Testis (tissue), 2 donors: ENCODE measurements at regions not wholly inside any gene's neighbourhood (a gene's known extent, or its start where the extent isn't known, plus 50 kb on each side); places are given as distances from the start of the nearest gene placed in this dataset.
"Not testable (repeated sequence)": the region's sequence is repeated elsewhere in the genome, so short reads cannot be mapped to it uniquely, and the experiment has no call there.

Experiments
- DNase-seq: peaks from one replicate; pipeline ENCODE4 v3.0.0-alpha.2; 2019
- H3K27ac ChIP-seq, 2 donors: fragments of 200-600 bp; sonication (generic); one replicate each; pipeline ENCODE4 v1.5.1; 2019
- H3K27me3 ChIP-seq: fragments of 200-600 bp; sonication (generic); one replicate; pipeline ENCODE4 v1.5.1; 2019
- H3K36me3 ChIP-seq: fragments of 200-600 bp; sonication (generic); one replicate; pipeline ENCODE4 v1.5.1; 2017; ENCODE audit warnings: low read depth; ENCODE audit errors: missing control alignments
- H3K4me1 ChIP-seq: fragments of 200-600 bp; sonication (generic); one replicate; pipeline ENCODE4 v1.5.1; 2019
- H3K4me3 ChIP-seq, 2 donors: fragments of 200-600 bp; sonication (generic); one replicate each; pipeline ENCODE4 v1.5.1; 2017 to 2019
- H3K9me3 ChIP-seq: fragments of 200-600 bp; sonication (generic); one replicate; pipeline ENCODE4 v1.5.1; 2017
- POLR2A ChIP-seq: fragments of 450-650 bp; IDR thresholded peaks from one replicate; pipeline ENCODE4 v1.6.1; 2017; ENCODE audit warnings: antibody characterized with exemption, mild to moderate bottlenecking, moderate library complexity
- WGBS, 2 donors: methylation state at CpG; one replicate each; pipeline ENCODE4 v1.1.5; 2018; 5-methylcytosine and 5-hydroxymethylcytosine counted together
- intact Hi-C: fragments of 100-400 bp; cut with DNase I; formaldehyde crosslinking; loops from one replicate; pipeline ENCODE4 v1.15.1; 2023; ENCODE audit warnings: low total_unique reads
- TF ChIP-seq, protein P1 (sequence below), 3 experiments: fragments of 450-650 bp in 2 of 3; fragments of 200-600 bp in 1 of 3; sonication (generic) in 1 of 3; IDR thresholded peaks; one replicate each; pipeline ENCODE4 v1.5.1; 2016 to 2019; ENCODE audit warnings: antibody characterized with exemption in 3 of 3, mild to moderate bottlenecking in 2 of 3, moderate library complexity in 1 of 3

DNA sequence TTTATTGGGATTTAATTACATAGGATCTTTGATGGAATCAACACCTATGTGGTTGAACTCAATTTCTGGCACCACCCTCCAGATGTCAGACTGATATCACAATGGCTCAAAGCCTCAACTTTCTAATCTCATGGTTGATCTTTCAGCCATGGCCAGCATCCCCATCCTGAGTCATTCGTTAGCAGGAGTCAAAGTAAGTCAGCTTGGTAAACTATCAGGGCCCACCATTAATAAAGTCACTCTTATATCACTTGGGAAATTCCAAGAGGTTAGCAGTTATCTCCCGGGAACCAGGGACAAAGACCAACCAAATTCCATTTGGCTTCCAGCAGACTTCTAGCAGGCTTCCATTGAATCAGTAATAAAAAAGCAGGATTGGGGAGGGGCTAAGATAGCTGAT lies 50.7 kb upstream of the TNFSF4 start:
- intact Hi-C loops = no loop called here
- WGBS, 2 donors = 91 to 93% methylated on average over 2 of the region's 2 CpGs
- no peaks in the 10 kb centered on the region for H3K9me3 ChIP-seq
- no peak for DNase-seq
- H3K36me3 ChIP-seq = no peaks in the 10 kb centered on the region
- H3K4me3 ChIP-seq = no peak overlapping the region
- TF ChIP-seq POLR2A = no peak
- TF ChIP-seq, protein P1, sequence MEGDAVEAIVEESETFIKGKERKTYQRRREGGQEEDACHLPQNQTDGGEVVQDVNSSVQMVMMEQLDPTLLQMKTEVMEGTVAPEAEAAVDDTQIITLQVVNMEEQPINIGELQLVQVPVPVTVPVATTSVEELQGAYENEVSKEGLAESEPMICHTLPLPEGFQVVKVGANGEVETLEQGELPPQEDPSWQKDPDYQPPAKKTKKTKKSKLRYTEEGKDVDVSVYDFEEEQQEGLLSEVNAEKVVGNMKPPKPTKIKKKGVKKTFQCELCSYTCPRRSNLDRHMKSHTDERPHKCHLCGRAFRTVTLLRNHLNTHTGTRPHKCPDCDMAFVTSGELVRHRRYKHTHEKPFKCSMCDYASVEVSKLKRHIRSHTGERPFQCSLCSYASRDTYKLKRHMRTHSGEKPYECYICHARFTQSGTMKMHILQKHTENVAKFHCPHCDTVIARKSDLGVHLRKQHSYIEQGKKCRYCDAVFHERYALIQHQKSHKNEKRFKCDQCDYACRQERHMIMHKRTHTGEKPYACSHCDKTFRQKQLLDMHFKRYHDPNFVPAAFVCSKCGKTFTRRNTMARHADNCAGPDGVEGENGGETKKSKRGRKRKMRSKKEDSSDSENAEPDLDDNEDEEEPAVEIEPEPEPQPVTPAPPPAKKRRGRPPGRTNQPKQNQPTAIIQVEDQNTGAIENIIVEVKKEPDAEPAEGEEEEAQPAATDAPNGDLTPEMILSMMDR (IDR thresholded peaks at IDR 0.05) = no peak
- no peak overlapping the region for H3K27ac ChIP-seq
- no peaks in the 10 kb centered on the region for H3K27me3 ChIP-seq
- no peaks in the 10 kb centered on the region for H3K4me1 ChIP-seq

DNA sequence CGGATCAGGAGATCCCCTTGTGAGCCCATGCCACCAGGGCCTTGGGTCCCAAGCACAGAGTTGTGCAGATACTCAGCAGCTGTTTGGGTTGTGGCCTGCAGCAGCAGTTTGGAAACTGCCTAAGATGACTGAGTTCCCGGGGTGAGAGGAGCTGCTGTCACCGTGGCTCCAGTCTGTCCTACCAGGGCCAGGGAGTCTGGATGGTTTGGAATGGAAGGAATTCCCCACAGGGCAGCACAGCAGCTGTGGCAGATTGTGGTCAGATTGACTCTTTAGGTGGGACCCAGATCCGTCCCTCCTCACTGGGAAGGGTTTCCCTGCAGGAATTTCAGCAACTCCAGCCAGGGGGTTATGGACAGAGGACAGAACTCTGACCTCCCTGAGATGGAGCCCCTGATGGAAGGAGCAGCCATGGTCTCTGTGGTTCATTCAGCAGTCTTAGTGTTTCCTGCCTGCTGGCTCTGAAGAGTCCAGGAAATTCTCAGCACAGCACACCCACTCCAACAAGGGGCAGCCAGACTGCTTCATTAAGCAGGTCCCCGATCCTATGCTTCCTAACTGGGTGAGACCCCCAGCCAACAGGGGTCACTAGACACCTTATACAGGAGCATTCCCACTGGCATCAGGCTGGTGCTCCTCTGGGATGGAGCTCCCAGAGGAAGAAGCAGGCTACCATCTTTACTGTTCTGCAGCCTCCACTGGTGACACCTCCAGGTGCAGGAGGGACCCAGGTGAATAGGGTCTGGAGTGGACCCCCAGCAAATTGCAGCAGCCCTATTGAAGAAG lies 51.5 kb upstream of the TNFSF4 start:
- Histone ChIP-seq H3K4me1 (no peaks in the 10 kb centered on the region), H3K9me3 (no peaks in the 10 kb centered on the region), H3K36me3 (no peaks in the 10 kb centered on the region), H3K4me3 (no peak overlapping the region), H3K27ac (no peak overlapping the region), H3K27me3 (no peaks in the 10 kb centered on the region)
- intact Hi-C loops = no loop called here
- no peak for TF ChIP-seq POLR2A
- TF ChIP-seq, protein P1 (IDR thresholded peaks at IDR 0.05) = no peak
- 98% methylated on average over 5 of the region's 5 CpGs; no CpG with 5 or more reads in 1 of the 2 donors for WGBS, 2 donors
- DNase-seq = no peak

DNA sequence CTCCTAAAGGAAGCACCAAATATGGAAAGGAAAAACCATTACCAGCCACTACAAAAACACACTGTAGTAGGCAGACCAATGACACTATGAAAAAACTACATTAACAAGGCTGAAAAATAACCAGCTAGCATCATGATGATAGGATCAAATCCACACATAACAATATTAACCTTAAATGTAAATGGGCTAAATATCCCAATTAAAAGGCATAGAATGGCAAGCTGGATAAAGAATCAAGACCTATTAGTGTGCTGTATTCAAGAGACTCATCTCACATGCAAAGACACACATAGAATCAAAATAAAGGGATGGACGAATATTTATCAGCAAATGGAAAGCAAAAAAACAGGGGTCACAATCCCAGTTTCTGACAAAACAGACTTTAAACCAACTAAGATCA lies 53.2 kb upstream of the TNFSF4 start:
- intact Hi-C loops, H3K36me3 ChIP-seq, H3K4me3 ChIP-seq, H3K4me1 ChIP-seq, DNase-seq, H3K27me3 ChIP-seq, H3K9me3 ChIP-seq, H3K27ac ChIP-seq: not testable (repeated sequence)
- 91 to 94% methylated on average over 1 of the region's 1 CpG for WGBS, 2 donors

DNA sequence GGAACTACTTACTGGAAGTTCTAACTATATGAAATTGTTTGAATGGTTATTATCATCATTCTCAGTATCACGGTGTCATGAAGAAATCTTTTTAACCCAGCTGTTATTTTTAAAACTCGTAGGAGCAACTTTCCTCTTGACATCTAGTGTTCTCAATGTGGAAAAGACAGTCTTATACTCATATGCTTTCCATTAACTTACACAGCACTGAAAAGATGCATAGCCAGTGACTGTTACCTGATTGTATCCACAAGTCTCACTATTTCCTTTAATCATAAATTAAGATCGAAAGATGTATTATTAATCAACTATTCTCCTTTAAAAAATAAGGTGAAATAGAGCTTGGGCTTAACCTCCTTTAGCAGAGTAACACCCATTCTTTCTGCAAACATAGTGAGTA lies 59.7 kb upstream of the TNFSF4 start:
- no peaks in the 10 kb centered on the region for H3K36me3 ChIP-seq
- intact Hi-C loops = no loop called here
- no peak overlapping the region for H3K4me3 ChIP-seq
- WGBS, 2 donors = 58 to 72% methylated on average over 3 of the region's 3 CpGs
- DNase-seq = no peak
- TF ChIP-seq, protein P1 (IDR thresholded peaks at IDR 0.05) = no peak
- no peak for TF ChIP-seq POLR2A
- no peaks in the 10 kb centered on the region for H3K9me3 ChIP-seq
- no peaks in the 10 kb centered on the region for H3K4me1 ChIP-seq
- H3K27ac ChIP-seq = no peak overlapping the region
- no peaks in the 10 kb centered on the region for H3K27me3 ChIP-seq

DNA sequence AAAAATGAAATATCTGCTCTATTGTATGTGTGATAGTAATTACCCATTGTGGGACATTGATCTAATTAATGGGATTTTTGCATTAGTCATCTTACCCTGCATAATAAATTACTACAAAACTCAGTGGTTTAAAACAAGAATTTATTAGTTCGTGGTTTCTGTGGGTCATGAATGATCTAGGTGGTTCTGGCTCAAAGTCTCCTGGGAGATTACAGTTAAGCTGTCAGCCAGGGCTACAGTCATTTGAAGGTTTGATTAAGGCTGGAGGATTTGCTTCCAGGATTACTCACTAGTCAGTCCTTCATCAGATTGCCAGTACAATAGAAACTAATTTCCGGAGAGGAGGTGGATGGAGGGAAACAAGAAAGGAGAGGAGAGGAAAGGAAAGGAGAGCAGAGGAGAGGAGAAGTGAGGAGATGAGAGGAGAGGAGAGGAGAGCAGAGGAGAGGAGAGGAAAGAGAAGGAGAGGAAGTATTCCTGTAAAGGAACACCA lies 60.4 kb upstream of the TNFSF4 start:
- Histone ChIP-seq H3K9me3 (no peaks in the 10 kb centered on the region), H3K27me3 (no peaks in the 10 kb centered on the region), H3K27ac (no peak overlapping the region), H3K4me1 (no peaks in the 10 kb centered on the region), H3K4me3 (no peak overlapping the region), H3K36me3 (no peaks in the 10 kb centered on the region)
- intact Hi-C loops = no loop called here
- 75 to 93% methylated on average over 2 of the region's 2 CpGs for WGBS, 2 donors
- no peak for DNase-seq
- TF ChIP-seq POLR2A = no peak

DNA sequence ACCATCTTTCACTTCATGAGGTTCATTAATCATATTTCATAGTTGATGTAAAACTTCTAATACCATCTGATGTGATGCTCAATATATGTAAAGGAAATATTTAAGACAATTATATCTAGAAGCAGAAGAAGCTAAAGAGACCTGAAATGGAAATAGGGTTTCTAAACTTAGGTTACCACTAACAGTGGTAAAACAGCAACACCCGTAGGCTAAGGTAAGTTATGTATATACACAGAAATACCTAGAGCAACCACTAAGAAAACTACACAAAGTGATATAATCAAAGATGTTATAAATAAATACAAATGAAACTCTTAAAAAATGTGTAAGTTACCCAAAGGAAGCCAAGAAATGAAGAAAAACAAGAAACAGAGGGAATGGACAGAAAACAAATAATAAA lies 61.1 kb upstream of the TNFSF4 start:
- intact Hi-C loops = no loop called here
- H3K36me3 ChIP-seq = no peaks in the 10 kb centered on the region
- no peaks in the 10 kb centered on the region for H3K9me3 ChIP-seq
- no peaks in the 10 kb centered on the region for H3K4me1 ChIP-seq
- H3K4me3 ChIP-seq = no peak overlapping the region
- H3K27me3 ChIP-seq = no peaks in the 10 kb centered on the region
- H3K27ac ChIP-seq = no peak overlapping the region
- TF ChIP-seq, protein P1 (IDR thresholded peaks at IDR 0.05) = no peak
- no peak for TF ChIP-seq POLR2A
- 100% methylated on average over 1 of the region's 1 CpG for WGBS, 2 donors
- no peak for DNase-seq
